GM18502 (cell line): ENCODE measurements at regions not wholly inside any gene's neighbourhood (a gene's known extent, or its start where the extent isn't known, plus 50 kb on each side); places are given as distances from the start of the nearest gene placed in this dataset.

Experiments
- ATAC-seq: cut with Tn5 transposase; IDR thresholded peaks from one replicate; pipeline ENCODE4 v1.9.1; 2021; ENCODE audit warnings: mild to moderate bottlenecking; ENCODE audit not compliant: unreplicated experiment, poor library complexity

GRCh38 chr1:104408268-104408667, 658.6 kb downstream of the AMY1C start:
- no peak for ATAC-seq

- ATAC-seq, result no peak
Measured at GRCh38 chr1:104435255-104435654, 685.6 kb downstream of the AMY1C start.

- no peak for ATAC-seq
Measured at GRCh38 chr1:104440011-104440410, 690.3 kb downstream of the AMY1C start.

GRCh38 chr1:104456724-104457123, 707.0 kb downstream of the AMY1C start:
- ATAC-seq, result no peak

GRCh38 chr1:104459886-104460285, 710.2 kb downstream of the AMY1C start:
- no peak for ATAC-seq

GRCh38 chr1:104460880-104461279, 711.2 kb downstream of the AMY1C start:
- no peak for ATAC-seq

- ATAC-seq, result no peak
Measured at GRCh38 chr1:104463126-104463697, 713.5 kb downstream of the AMY1C start.

- no peak for ATAC-seq
Measured at GRCh38 chr1:104466068-104466467, 716.4 kb downstream of the AMY1C start.

- no peak for ATAC-seq
Measured at GRCh38 chr1:104467590-104467989, 717.9 kb downstream of the AMY1C start.

- no peak for ATAC-seq
Measured at GRCh38 chr1:104468282-104468681, 718.6 kb downstream of the AMY1C start.

- ATAC-seq, result no peak
Measured at GRCh38 chr1:104476126-104476525, 726.4 kb downstream of the AMY1C start.

GRCh38 chr1:104488296-104489015, 738.8 kb downstream of the AMY1C start:
- ATAC-seq, result no peak

- ATAC-seq, result no peak
Measured at GRCh38 chr1:104526158-104526795, 776.6 kb downstream of the AMY1C start.

GRCh38 chr1:104531990-104532389, 782.3 kb downstream of the AMY1C start:
- ATAC-seq, result no peak

- no peak for ATAC-seq
Measured at GRCh38 chr1:104574620-104575019, 824.9 kb downstream of the AMY1C start.

GRCh38 chr1:104592926-104593325, 843.2 kb downstream of the AMY1C start:
- no peak for ATAC-seq

GRCh38 chr1:104593413-104594187, 843.9 kb downstream of the AMY1C start:
- ATAC-seq, result no peak

- ATAC-seq, result no peak
Measured at GRCh38 chr1:104617474-104617873, 867.8 kb downstream of the AMY1C start.

GRCh38 chr1:104621221-104621620, 871.5 kb downstream of the AMY1C start:
- no peak for ATAC-seq

- no peak for ATAC-seq
Measured at GRCh38 chr1:104624538-104624937, 874.8 kb downstream of the AMY1C start.

GRCh38 chr1:104629589-104629988, 879.9 kb downstream of the AMY1C start:
- ATAC-seq, result no peak
